ENCODE measurements at regions not wholly inside any gene's neighbourhood (a gene's known extent, or its start where the extent isn't known, plus 50 kb on each side); places are given as distances from the start of the nearest gene placed in this dataset.
A peak's percentile ranks its signal among the peaks of the same experiment; 100 is the strongest.

- 71% methylated on average over 5 of the region's 5 CpGs for WGBS (ENCODE audit: insufficient coverage)
Measured at GRCh38 chr6:14703586-14703985, 542.3 kb upstream of the JARID2 start.

GRCh38 chr6:14704383-14705271 is 541.2 kb upstream of the JARID2 start:
- no peak overlapping the region for H3K27ac ChIP-seq (ENCODE audit: low read depth, low read length)
- no peaks in the 10 kb centered on the region for H3K9me3 ChIP-seq (ENCODE audit: control insufficient read depth, insufficient read depth, low read length)
- H3K4me1 ChIP-seq (ENCODE audit: control insufficient read depth, insufficient read depth, low read length) = peaks cover 4% of the 10 kb centered on the region
- H3K4me3 ChIP-seq (ENCODE audit: low read depth, low read length) = no peak overlapping the region
- DNase-seq (ENCODE audit: low read depth in 4 of 6, low spot score in 6 of 6) = no peak
- H3K36me3 ChIP-seq (ENCODE audit: control insufficient read depth, insufficient read depth, low read length) = no peaks in the 10 kb centered on the region
- H3K27me3 ChIP-seq (ENCODE audit: control insufficient read depth, insufficient read depth, low read length) = no peaks in the 10 kb centered on the region
- WGBS (ENCODE audit: insufficient coverage) = 93% methylated on average over 5 of the region's 10 CpGs

More at GRCh38 chr6:14703586-14703985, 542.3 kb upstream of the JARID2 start:
- Histone ChIP-seq H3K27me3 (ENCODE audit: control insufficient read depth, insufficient read depth, low read length) (no peaks in the 10 kb centered on the region), H3K4me1 (ENCODE audit: control insufficient read depth, insufficient read depth, low read length) (peaks cover 4% of the 10 kb centered on the region), H3K4me3 (ENCODE audit: low read depth, low read length) (no peak overlapping the region), H3K9me3 (ENCODE audit: control insufficient read depth, insufficient read depth, low read length) (no peaks in the 10 kb centered on the region), H3K27ac (ENCODE audit: low read depth, low read length) (no peak overlapping the region), H3K36me3 (ENCODE audit: control insufficient read depth, insufficient read depth, low read length) (no peaks in the 10 kb centered on the region)
- DNase-seq (ENCODE audit: low read depth in 4 of 6, low spot score in 6 of 6) = peak in 1 of 6 donors; percentile 64

- no CpG with 5 or more reads among the region's 4 CpGs for WGBS (ENCODE audit: insufficient coverage)
- DNase-seq (ENCODE audit: low read depth in 4 of 6, low spot score in 6 of 6) = no peak
- Histone ChIP-seq H3K4me1 (ENCODE audit: control insufficient read depth, insufficient read depth, low read length) (peaks cover 4% of the 10 kb centered on the region), H3K36me3 (ENCODE audit: control insufficient read depth, insufficient read depth, low read length) (no peaks in the 10 kb centered on the region), H3K27me3 (ENCODE audit: control insufficient read depth, insufficient read depth, low read length) (no peaks in the 10 kb centered on the region), H3K4me3 (ENCODE audit: low read depth, low read length) (no peak overlapping the region), H3K27ac (ENCODE audit: low read depth, low read length) (no peak overlapping the region), H3K9me3 (ENCODE audit: control insufficient read depth, insufficient read depth, low read length) (no peaks in the 10 kb centered on the region)
Measured at GRCh38 chr6:14705841-14706377, 540.0 kb upstream of the JARID2 start.

GRCh38 chr6:14706378-14706929 is 539.4 kb upstream of the JARID2 start:
- DNase-seq (ENCODE audit: low read depth in 4 of 6, low spot score in 6 of 6) = peak in 2 of 6 donors; percentile 43
- H3K27me3 ChIP-seq (ENCODE audit: control insufficient read depth, insufficient read depth, low read length) = no peaks in the 10 kb centered on the region
- 70% methylated on average over 10 of the region's 12 CpGs for WGBS (ENCODE audit: insufficient coverage)
- H3K27ac ChIP-seq (ENCODE audit: low read depth, low read length) = no peak overlapping the region
- no peaks in the 10 kb centered on the region for H3K36me3 ChIP-seq (ENCODE audit: control insufficient read depth, insufficient read depth, low read length)
- H3K4me1 ChIP-seq (ENCODE audit: control insufficient read depth, insufficient read depth, low read length) = peaks cover 4% of the 10 kb centered on the region
- no peak overlapping the region for H3K4me3 ChIP-seq (ENCODE audit: low read depth, low read length)
- no peaks in the 10 kb centered on the region for H3K9me3 ChIP-seq (ENCODE audit: control insufficient read depth, insufficient read depth, low read length)

- Histone ChIP-seq H3K4me1 (ENCODE audit: control insufficient read depth, insufficient read depth, low read length) (peaks cover 4% of the 10 kb centered on the region), H3K27me3 (ENCODE audit: control insufficient read depth, insufficient read depth, low read length) (no peaks in the 10 kb centered on the region), H3K4me3 (ENCODE audit: low read depth, low read length) (no peak overlapping the region), H3K27ac (ENCODE audit: low read depth, low read length) (no peak overlapping the region), H3K9me3 (ENCODE audit: control insufficient read depth, insufficient read depth, low read length) (no peaks in the 10 kb centered on the region), H3K36me3 (ENCODE audit: control insufficient read depth, insufficient read depth, low read length) (no peaks in the 10 kb centered on the region)
- no peak for DNase-seq (ENCODE audit: low read depth in 4 of 6, low spot score in 6 of 6)
Measured at GRCh38 chr6:14707276-14707675, 538.6 kb upstream of the JARID2 start.

- H3K27ac ChIP-seq (ENCODE audit: low read depth, low read length) = no peak overlapping the region
- no peaks in the 10 kb centered on the region for H3K27me3 ChIP-seq (ENCODE audit: control insufficient read depth, insufficient read depth, low read length)
- peaks cover 4% of the 10 kb centered on the region for H3K4me1 ChIP-seq (ENCODE audit: control insufficient read depth, insufficient read depth, low read length)
- 89% methylated on average over 1 of the region's 2 CpGs for WGBS (ENCODE audit: insufficient coverage)
- no peaks in the 10 kb centered on the region for H3K9me3 ChIP-seq (ENCODE audit: control insufficient read depth, insufficient read depth, low read length)
- DNase-seq (ENCODE audit: low read depth in 4 of 6, low spot score in 6 of 6) = peak in 1 of 6 donors; percentile 60
- no peaks in the 10 kb centered on the region for H3K36me3 ChIP-seq (ENCODE audit: control insufficient read depth, insufficient read depth, low read length)
- no peak overlapping the region for H3K4me3 ChIP-seq (ENCODE audit: low read depth, low read length)
Measured at GRCh38 chr6:14707971-14708465, 537.9 kb upstream of the JARID2 start.

GRCh38 chr6:14709066-14709670 is 536.7 kb upstream of the JARID2 start:
- H3K36me3 ChIP-seq (ENCODE audit: control insufficient read depth, insufficient read depth, low read length) = no peaks in the 10 kb centered on the region
- WGBS (ENCODE audit: insufficient coverage) = 94% methylated on average over 11 of the region's 12 CpGs
- H3K27ac ChIP-seq (ENCODE audit: low read depth, low read length) = no peak overlapping the region
- no peak overlapping the region for H3K4me3 ChIP-seq (ENCODE audit: low read depth, low read length)
- peaks cover 7% of the 10 kb centered on the region for H3K4me1 ChIP-seq (ENCODE audit: control insufficient read depth, insufficient read depth, low read length)
- no peaks in the 10 kb centered on the region for H3K9me3 ChIP-seq (ENCODE audit: control insufficient read depth, insufficient read depth, low read length)
- DNase-seq (ENCODE audit: low read depth in 4 of 6, low spot score in 6 of 6) = no peak
- no peaks in the 10 kb centered on the region for H3K27me3 ChIP-seq (ENCODE audit: control insufficient read depth, insufficient read depth, low read length)

- no peaks in the 10 kb centered on the region for H3K36me3 ChIP-seq (ENCODE audit: control insufficient read depth, insufficient read depth, low read length)
- no peak overlapping the region for H3K27ac ChIP-seq (ENCODE audit: low read depth, low read length)
- no peak for DNase-seq (ENCODE audit: low read depth in 4 of 6, low spot score in 6 of 6)
- no CpG with 5 or more reads among the region's 4 CpGs for WGBS (ENCODE audit: insufficient coverage)
- H3K4me1 ChIP-seq (ENCODE audit: control insufficient read depth, insufficient read depth, low read length) = peaks cover 7% of the 10 kb centered on the region
- H3K9me3 ChIP-seq (ENCODE audit: control insufficient read depth, insufficient read depth, low read length) = no peaks in the 10 kb centered on the region
- H3K27me3 ChIP-seq (ENCODE audit: control insufficient read depth, insufficient read depth, low read length) = no peaks in the 10 kb centered on the region
- H3K4me3 ChIP-seq (ENCODE audit: low read depth, low read length) = no peak overlapping the region
Measured at GRCh38 chr6:14709900-14710299, 536.0 kb upstream of the JARID2 start.

GRCh38 chr6:14710421-14710820 is 535.4 kb upstream of the JARID2 start:
- Histone ChIP-seq H3K4me3 (ENCODE audit: low read depth, low read length) (no peak overlapping the region), H3K36me3 (ENCODE audit: control insufficient read depth, insufficient read depth, low read length) (no peaks in the 10 kb centered on the region), H3K27ac (ENCODE audit: low read depth, low read length) (no peak overlapping the region), H3K27me3 (ENCODE audit: control insufficient read depth, insufficient read depth, low read length) (no peaks in the 10 kb centered on the region), H3K9me3 (ENCODE audit: control insufficient read depth, insufficient read depth, low read length) (no peaks in the 10 kb centered on the region), H3K4me1 (ENCODE audit: control insufficient read depth, insufficient read depth, low read length) (peaks cover 7% of the 10 kb centered on the region)
- 95% methylated on average over 1 of the region's 5 CpGs for WGBS (ENCODE audit: insufficient coverage)
- no peak for DNase-seq (ENCODE audit: low read depth in 4 of 6, low spot score in 6 of 6)
